ENCODE measurements at regions not wholly inside any gene's neighbourhood (a gene's known extent, or its start where the extent isn't known, plus 50 kb on each side); places are given as distances from the start of the nearest gene placed in this dataset.

- H3K4me2 ChIP-seq (ENCODE audit: low read length) = no peak overlapping the region
- H3K9ac ChIP-seq (ENCODE audit: low read length) = no peak overlapping the region
- H3K36me3 ChIP-seq (ENCODE audit: insufficient read depth, low read length) = no peaks in the 10 kb centered on the region
- TF ChIP-seq EZH2 (IDR thresholded peaks at IDR 0.05; ENCODE audit: borderline replicate concordance, insufficient read depth, low read length, poor library complexity, severe bottlenecking) (no peak), CTCF (IDR thresholded peaks at IDR 0.05; ENCODE audit: poor library complexity, severe bottlenecking) (no peak), MXI1 (conservative IDR thresholded peaks at IDR 0.05; ENCODE audit: poor library complexity, severe bottlenecking) (no peak), TAF1 (IDR thresholded peaks at IDR 0.05; ENCODE audit: low read depth) (no peak), RAD21 (conservative IDR thresholded peaks at IDR 0.05) (no peak), EP300 (conservative IDR thresholded peaks at IDR 0.05; ENCODE audit: poor library complexity, severe bottlenecking) (no peak), REST (IDR thresholded peaks at IDR 0.05; ENCODE audit: borderline replicate concordance) (no peak), SMC3 (conservative IDR thresholded peaks at IDR 0.05; ENCODE audit: poor library complexity) (no peak), POLR2AphosphoS5 (IDR thresholded peaks at IDR 0.05) (no peak)
- H3K27ac ChIP-seq (ENCODE audit: low read length) = no peak overlapping the region
- no peak overlapping the region for H3K4me3 ChIP-seq (ENCODE audit: low read length)
- H2AFZ ChIP-seq (ENCODE audit: low read depth, low read length) = no peak overlapping the region
- H3K9me3 ChIP-seq (ENCODE audit: low read length) = no peaks in the 10 kb centered on the region
- no peaks in the 10 kb centered on the region for H3F3A ChIP-seq (ENCODE audit: insufficient read depth, low read length, poor library complexity, severe bottlenecking)
- no peaks in the 10 kb centered on the region for H3K27me3 ChIP-seq (ENCODE audit: insufficient read depth, low read depth, low read length)
- no peaks in the 10 kb centered on the region for H4K20me1 ChIP-seq (ENCODE audit: insufficient read depth)
- no peaks in the 10 kb centered on the region for H3K79me2 ChIP-seq (replicated peaks; ENCODE audit: insufficient read depth, low read length)
- H3K9me2 ChIP-seq (ENCODE audit: insufficient read depth, low read length) = no peaks in the 10 kb centered on the region
Measured at GRCh38 chr4:124065422-124065821, 647.1 kb downstream of the ANKRD50 start.

GRCh38 chr4:124065936-124066335 is 646.6 kb downstream of the ANKRD50 start:
- no peak overlapping the region for H3K27ac ChIP-seq (ENCODE audit: low read length)
- H4K20me1 ChIP-seq (ENCODE audit: insufficient read depth) = no peaks in the 10 kb centered on the region
- H3K9me3 ChIP-seq (ENCODE audit: low read length) = no peaks in the 10 kb centered on the region
- no peak overlapping the region for H2AFZ ChIP-seq (ENCODE audit: low read depth, low read length)
- no peak overlapping the region for H3K4me3 ChIP-seq (ENCODE audit: low read length)
- no peaks in the 10 kb centered on the region for H3K79me2 ChIP-seq (replicated peaks; ENCODE audit: insufficient read depth, low read length)
- no peak overlapping the region for H3K4me2 ChIP-seq (ENCODE audit: low read length)
- H3K9ac ChIP-seq (ENCODE audit: low read length) = no peak overlapping the region
- no peaks in the 10 kb centered on the region for H3K9me2 ChIP-seq (ENCODE audit: insufficient read depth, low read length)
- H3K36me3 ChIP-seq (ENCODE audit: insufficient read depth, low read length) = no peaks in the 10 kb centered on the region
- H3F3A ChIP-seq (ENCODE audit: insufficient read depth, low read length, poor library complexity, severe bottlenecking) = no peaks in the 10 kb centered on the region
- H3K27me3 ChIP-seq (ENCODE audit: insufficient read depth, low read depth, low read length) = no peaks in the 10 kb centered on the region
- TF ChIP-seq RAD21 (conservative IDR thresholded peaks at IDR 0.05) (no peak), EP300 (conservative IDR thresholded peaks at IDR 0.05; ENCODE audit: poor library complexity, severe bottlenecking) (no peak), CTCF (IDR thresholded peaks at IDR 0.05; ENCODE audit: poor library complexity, severe bottlenecking) (no peak), EZH2 (IDR thresholded peaks at IDR 0.05; ENCODE audit: borderline replicate concordance, insufficient read depth, low read length, poor library complexity, severe bottlenecking) (no peak), REST (IDR thresholded peaks at IDR 0.05; ENCODE audit: borderline replicate concordance) (no peak), POLR2AphosphoS5 (IDR thresholded peaks at IDR 0.05) (no peak), TAF1 (IDR thresholded peaks at IDR 0.05; ENCODE audit: low read depth) (no peak), SMC3 (conservative IDR thresholded peaks at IDR 0.05; ENCODE audit: poor library complexity) (no peak), MXI1 (conservative IDR thresholded peaks at IDR 0.05; ENCODE audit: poor library complexity, severe bottlenecking) (no peak)

All from neural cell (in vitro differentiated cells).